Endodermal cell (in vitro differentiated cells): ENCODE measurements at regions not wholly inside any gene's neighbourhood (a gene's known extent, or its start where the extent isn't known, plus 50 kb on each side); places are given as distances from the start of the nearest gene placed in this dataset.

Source experiments
- DNase-seq: peaks from one replicate; pipeline ENCODE4 v3.0.0-alpha.2; 2017
- H3K27ac ChIP-seq: 2 replicates; pipeline ENCODE4 v1.5.1; 2013; ENCODE audit warnings: mild to moderate bottlenecking, low read depth, low read length, moderate library complexity
- H3K27me3 ChIP-seq: 2 replicates; pipeline ENCODE4 v1.6.1; 2013; ENCODE audit warnings: mild to moderate bottlenecking, low read length, moderate library complexity; ENCODE audit not compliant: insufficient read depth, control insufficient read depth, poor library complexity, severe bottlenecking
- H3K36me3 ChIP-seq: 2 replicates; pipeline ENCODE4 v1.7.0; 2013; ENCODE audit warnings: mild to moderate bottlenecking, low read length, moderate library complexity; ENCODE audit not compliant: control insufficient read depth, insufficient read depth
- H3K4me1 ChIP-seq: one replicate; pipeline ENCODE4 v1.7.0; 2013; ENCODE audit warnings: low read length; ENCODE audit not compliant: control insufficient read depth, insufficient read depth
- H3K4me3 ChIP-seq: 2 replicates; pipeline ENCODE4 v1.5.1; 2013; ENCODE audit warnings: mild to moderate bottlenecking, low read length, moderate library complexity
- H3K9ac ChIP-seq: 2 replicates; pipeline ENCODE4 v1.6.1; 2013; ENCODE audit warnings: mild to moderate bottlenecking, low read length, moderate library complexity; ENCODE audit not compliant: poor library complexity, severe bottlenecking; ENCODE audit errors: extremely low read depth
- H3K9me3 ChIP-seq: 2 replicates; pipeline ENCODE4 v1.6.1; 2013; ENCODE audit warnings: mild to moderate bottlenecking, low read length, moderate library complexity; ENCODE audit not compliant: control insufficient read depth
- H3K27ac Mint-ChIP-seq: 2 replicates; pipeline ENCODE4 v1.8.0; 2020; ENCODE audit warnings: mixed read lengths
- H3K27me3 Mint-ChIP-seq: 2 replicates; pipeline ENCODE4 v1.8.0; 2021; ENCODE audit warnings: mild to moderate bottlenecking, mixed read lengths; ENCODE audit not compliant: insufficient read depth
- H3K36me3 Mint-ChIP-seq: 2 replicates; pipeline ENCODE4 v1.8.0; 2020; ENCODE audit warnings: low read depth, mixed read lengths
- H3K4me1 Mint-ChIP-seq: 2 replicates; pipeline ENCODE4 v1.8.0; 2020; ENCODE audit warnings: mixed read lengths
- H3K4me3 Mint-ChIP-seq: 2 replicates; pipeline ENCODE4 v1.8.0; 2020; ENCODE audit warnings: mild to moderate bottlenecking, moderate library complexity, mixed read lengths
- H3K9me3 Mint-ChIP-seq: 2 replicates; pipeline ENCODE4 v1.8.0; 2020; ENCODE audit warnings: mild to moderate bottlenecking, mixed read lengths
- WGBS, 2 experiments: methylation state at CpG; one replicate each; pipeline versions ENCODE4 v1.1.5 to v1.1.7; 2013; ENCODE audit warnings: missing lambda C conversion rate in 2 of 2, mixed read lengths in 1 of 2; ENCODE audit not compliant: insufficient coverage in 1 of 2, insufficient read length in 1 of 2; 5-methylcytosine and 5-hydroxymethylcytosine counted together
- TF ChIP-seq, protein P1 (sequence below): fragments of 200-600 bp; sonication (generic); conservative IDR thresholded peaks from 2 replicates; pipeline ENCODE4 v1.5.0; 2021; ENCODE audit warnings: antibody characterized with exemption, mild to moderate bottlenecking

DNA sequence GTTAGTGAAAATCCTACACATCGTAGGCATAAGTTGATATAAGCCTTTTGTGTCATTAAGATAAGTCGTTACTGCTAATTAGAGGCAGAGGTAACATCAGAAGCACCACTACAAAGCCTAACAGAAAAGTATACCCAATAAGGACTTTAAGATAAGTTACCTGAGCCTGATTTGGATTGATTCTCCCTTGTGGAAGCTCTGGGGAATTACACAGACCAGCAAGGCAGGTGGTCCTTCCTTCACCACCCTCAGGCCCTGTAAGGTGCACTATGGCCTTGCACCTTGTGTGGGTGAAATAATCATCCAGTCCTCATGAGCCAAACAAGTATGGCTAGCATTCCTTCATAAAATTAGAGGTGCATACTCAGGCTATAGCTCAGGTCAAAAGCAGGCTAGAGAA, 166.7 kb upstream of the CHRM3 start:
- no peaks in the 10 kb centered on the region for H3K27me3 Mint-ChIP-seq
- H3K36me3 Mint-ChIP-seq: no peaks in the 10 kb centered on the region
- Histone ChIP-seq H3K27me3 (no peaks in the 10 kb centered on the region), H3K4me3 (no peak overlapping the region), H3K27ac (no peak overlapping the region), H3K36me3 (no peaks in the 10 kb centered on the region), H3K4me1 (peaks cover 3% of the 10 kb centered on the region), H3K9ac (no peak overlapping the region), H3K9me3 (peaks cover 32% of the 10 kb centered on the region)
- no peak for DNase-seq
- H3K4me1 Mint-ChIP-seq: peaks cover 4% of the 10 kb centered on the region
- H3K4me3 Mint-ChIP-seq: no peak overlapping the region
- H3K27ac Mint-ChIP-seq: no peak overlapping the region
- H3K9me3 Mint-ChIP-seq: peaks cover 34% of the 10 kb centered on the region
- TF ChIP-seq, protein P1, sequence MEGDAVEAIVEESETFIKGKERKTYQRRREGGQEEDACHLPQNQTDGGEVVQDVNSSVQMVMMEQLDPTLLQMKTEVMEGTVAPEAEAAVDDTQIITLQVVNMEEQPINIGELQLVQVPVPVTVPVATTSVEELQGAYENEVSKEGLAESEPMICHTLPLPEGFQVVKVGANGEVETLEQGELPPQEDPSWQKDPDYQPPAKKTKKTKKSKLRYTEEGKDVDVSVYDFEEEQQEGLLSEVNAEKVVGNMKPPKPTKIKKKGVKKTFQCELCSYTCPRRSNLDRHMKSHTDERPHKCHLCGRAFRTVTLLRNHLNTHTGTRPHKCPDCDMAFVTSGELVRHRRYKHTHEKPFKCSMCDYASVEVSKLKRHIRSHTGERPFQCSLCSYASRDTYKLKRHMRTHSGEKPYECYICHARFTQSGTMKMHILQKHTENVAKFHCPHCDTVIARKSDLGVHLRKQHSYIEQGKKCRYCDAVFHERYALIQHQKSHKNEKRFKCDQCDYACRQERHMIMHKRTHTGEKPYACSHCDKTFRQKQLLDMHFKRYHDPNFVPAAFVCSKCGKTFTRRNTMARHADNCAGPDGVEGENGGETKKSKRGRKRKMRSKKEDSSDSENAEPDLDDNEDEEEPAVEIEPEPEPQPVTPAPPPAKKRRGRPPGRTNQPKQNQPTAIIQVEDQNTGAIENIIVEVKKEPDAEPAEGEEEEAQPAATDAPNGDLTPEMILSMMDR: peak; percentile 54
- WGBS, 2 experiments: 93% methylated on average over 2 of the region's 2 CpGs; no CpG with 5 or more reads in 1 of the 2 experiments

DNA sequence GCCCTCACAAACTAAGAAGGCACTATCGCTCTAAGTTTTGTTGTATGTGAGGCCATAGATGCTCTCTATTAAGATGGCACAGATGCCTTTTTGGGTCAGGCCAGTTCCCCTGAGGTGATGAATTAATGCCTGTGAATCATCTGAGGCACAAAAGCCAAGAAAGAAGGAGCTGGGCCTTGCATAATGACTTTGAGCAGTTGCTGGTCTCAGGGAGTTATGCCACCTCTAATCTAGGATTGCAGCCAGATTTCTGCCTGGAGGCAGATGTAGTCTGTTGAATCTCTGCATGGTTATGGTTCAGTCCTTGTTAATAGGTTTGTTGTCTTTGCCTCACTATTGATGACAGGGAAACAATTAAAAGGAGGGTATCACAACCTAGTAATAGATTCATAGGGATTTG, 168.1 kb upstream of the CHRM3 start:
- Mint-ChIP-seq H3K27me3 (no peaks in the 10 kb centered on the region), H3K36me3 (no peaks in the 10 kb centered on the region)
- TF ChIP-seq, protein P1: no peak

DNA sequence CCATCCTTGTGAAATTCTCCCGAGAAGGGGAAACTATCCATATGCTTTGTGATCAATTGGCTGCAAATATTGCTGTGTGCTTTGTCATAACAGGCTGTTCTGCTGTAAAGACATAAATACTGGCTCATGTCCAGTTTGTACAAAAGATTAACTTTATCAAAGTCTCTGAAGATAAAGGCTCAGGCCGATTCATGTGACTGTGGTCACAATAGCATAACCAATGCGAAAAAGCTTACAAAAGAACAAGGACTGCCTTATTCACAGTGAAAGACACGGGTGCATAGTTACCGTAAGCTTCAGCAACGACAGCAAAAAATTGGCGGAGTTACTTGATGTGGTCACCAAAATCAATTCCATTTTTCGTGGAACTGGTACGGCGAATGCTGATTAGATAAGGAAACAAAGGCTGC, 173.6 kb upstream of the CHRM3 start:
- TF ChIP-seq, protein P1: no peak
- Mint-ChIP-seq H3K4me1 (peaks cover 10% of the 10 kb centered on the region), H3K27ac (no peak overlapping the region), H3K4me3 (no peak overlapping the region), H3K27me3 (no peaks in the 10 kb centered on the region), H3K9me3 (no peaks in the 10 kb centered on the region), H3K36me3 (no peaks in the 10 kb centered on the region)
- 94 to 95% methylated on average over 10 of the region's 10 CpGs for WGBS, 2 experiments
- H3K9me3 ChIP-seq: no peaks in the 10 kb centered on the region
- no peaks in the 10 kb centered on the region for H3K27me3 ChIP-seq
- H3K4me1 ChIP-seq: no peaks in the 10 kb centered on the region
- H3K27ac ChIP-seq: no peak overlapping the region
- DNase-seq: no peak
- no peak overlapping the region for H3K4me3 ChIP-seq
- no peaks in the 10 kb centered on the region for H3K36me3 ChIP-seq
- no peak overlapping the region for H3K9ac ChIP-seq

More for the DNA sequence above, 168.1 kb upstream of the CHRM3 start:
- no peak overlapping the region for H3K4me3 ChIP-seq
- peaks cover 3% of the 10 kb centered on the region for H3K4me1 ChIP-seq
- H3K9me3 ChIP-seq: peaks cover 25% of the 10 kb centered on the region
- Mint-ChIP-seq H3K9me3 (peaks cover 26% of the 10 kb centered on the region), H3K4me1 (peaks cover 4% of the 10 kb centered on the region), H3K27ac (no peak overlapping the region), H3K4me3 (no peak overlapping the region)
- no peak overlapping the region for H3K27ac ChIP-seq
- H3K36me3 ChIP-seq: no peaks in the 10 kb centered on the region
- 94 to 100% methylated on average over 1 of the region's 1 CpG for WGBS, 2 experiments
- H3K27me3 ChIP-seq: no peaks in the 10 kb centered on the region
- H3K9ac ChIP-seq: no peak overlapping the region
- DNase-seq: no peak
